HG03039 (cell line): ENCODE measurements at regions not wholly inside any gene's neighbourhood (a gene's known extent, or its start where the extent isn't known, plus 50 kb on each side); places are given as distances from the start of the nearest gene placed in this dataset.

Experiments
- ATAC-seq: cut with Tn5 transposase; IDR thresholded peaks from one replicate; pipeline ENCODE4 v1.9.1; 2021; ENCODE audit warnings: mild to moderate bottlenecking, moderate library complexity; ENCODE audit not compliant: unreplicated experiment

GRCh38 chr16:64829678-64830077 lies 292.2 kb downstream of the CDH11 start:
- no peak for ATAC-seq

- no peak for ATAC-seq
These were observed 295.5 kb downstream of the CDH11 start for GRCh38 chr16:64826374-64826773.

- no peak for ATAC-seq
These were observed 298.3 kb downstream of the CDH11 start for GRCh38 chr16:64823481-64824075.

GRCh38 chr16:64809876-64810629 lies 311.8 kb downstream of the CDH11 start:
- no peak for ATAC-seq

DNA sequence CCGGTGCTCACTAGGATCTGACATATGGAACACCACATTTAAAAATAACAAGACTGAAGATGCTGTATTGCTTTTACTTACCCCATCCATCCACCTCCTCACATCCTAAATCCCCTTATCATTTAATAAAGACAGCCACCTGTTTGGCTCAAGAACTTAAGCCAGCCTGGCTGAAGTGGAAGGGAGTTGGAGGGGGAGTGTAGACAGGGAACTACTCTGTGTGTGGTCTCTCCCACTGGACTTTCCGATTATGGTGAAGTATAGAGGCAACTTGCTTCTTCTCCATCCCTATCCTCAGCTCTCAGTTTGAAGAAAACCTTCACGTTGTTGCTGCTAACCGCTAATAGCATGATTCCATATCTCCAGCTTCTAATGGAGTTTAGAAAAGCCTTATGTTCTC lies 313.4 kb downstream of the CDH11 start:
- ATAC-seq: no peak

GRCh38 chr16:64791756-64792155 lies 330.1 kb downstream of the CDH11 start:
- no peak for ATAC-seq

DNA sequence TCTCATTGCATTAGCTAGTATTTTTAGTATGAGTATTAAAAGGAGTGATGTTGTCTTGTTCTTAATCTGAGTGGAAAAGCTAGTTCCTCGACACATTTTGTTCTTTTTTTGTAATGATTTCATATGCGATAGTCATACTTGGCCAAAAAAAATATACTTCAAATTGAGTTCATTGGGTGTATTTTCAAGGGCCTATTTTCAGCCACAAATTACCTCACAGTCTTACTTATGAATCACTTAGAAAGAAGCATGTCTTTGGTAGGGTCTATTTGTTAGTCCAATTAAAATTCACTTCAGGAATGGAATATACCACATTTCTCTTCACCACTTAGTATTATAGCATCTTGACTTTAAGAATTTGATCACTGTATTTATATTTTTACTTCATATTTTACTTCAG lies 337.2 kb downstream of the CDH11 start:
- no peak for ATAC-seq

- no peak for ATAC-seq
These were observed 339.4 kb downstream of the CDH11 start for GRCh38 chr16:64782484-64782883.

GRCh38 chr16:64780445-64780844 lies 341.4 kb downstream of the CDH11 start:
- no peak for ATAC-seq

GRCh38 chr16:64778777-64779176 lies 343.1 kb downstream of the CDH11 start:
- ATAC-seq: no peak

DNA sequence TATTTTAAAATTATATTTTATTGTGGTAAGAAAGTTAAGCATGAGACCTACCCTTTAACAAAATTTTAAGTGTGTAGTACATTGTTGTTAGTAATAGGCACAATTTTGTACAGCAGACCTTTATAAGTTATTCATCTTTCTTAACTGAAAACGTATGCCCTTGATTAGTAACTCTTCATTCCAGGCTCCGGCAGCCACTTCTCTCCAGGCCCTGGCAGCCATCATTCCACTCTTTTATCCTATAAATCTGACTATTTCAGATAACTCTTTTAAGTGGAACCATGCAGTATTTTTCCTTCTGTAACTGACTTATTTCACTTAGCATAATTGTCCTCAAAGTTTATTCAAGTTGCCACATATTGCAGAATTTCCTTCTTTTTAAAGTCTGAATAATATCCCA lies 348.2 kb downstream of the CDH11 start:
- no peak for ATAC-seq

DNA sequence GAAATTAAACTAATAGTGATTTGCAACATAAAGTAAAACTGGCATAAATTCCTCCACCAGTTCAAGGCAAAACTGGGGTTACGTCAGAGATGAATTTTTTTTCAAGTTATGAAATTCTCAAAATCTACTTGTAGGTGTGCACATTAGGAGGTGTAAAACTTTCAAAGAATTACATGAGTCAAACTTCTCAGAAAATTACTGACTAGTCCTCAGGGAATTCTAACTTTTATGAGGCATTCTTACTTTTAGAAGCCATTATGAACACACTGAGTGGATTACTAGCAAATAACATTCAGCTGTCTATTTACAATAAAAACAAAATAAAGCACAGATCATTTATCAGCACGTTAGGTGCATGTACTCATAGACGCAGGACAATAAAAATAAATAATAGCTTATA lies 348.7 kb downstream of the CDH11 start:
- ATAC-seq: no peak

DNA sequence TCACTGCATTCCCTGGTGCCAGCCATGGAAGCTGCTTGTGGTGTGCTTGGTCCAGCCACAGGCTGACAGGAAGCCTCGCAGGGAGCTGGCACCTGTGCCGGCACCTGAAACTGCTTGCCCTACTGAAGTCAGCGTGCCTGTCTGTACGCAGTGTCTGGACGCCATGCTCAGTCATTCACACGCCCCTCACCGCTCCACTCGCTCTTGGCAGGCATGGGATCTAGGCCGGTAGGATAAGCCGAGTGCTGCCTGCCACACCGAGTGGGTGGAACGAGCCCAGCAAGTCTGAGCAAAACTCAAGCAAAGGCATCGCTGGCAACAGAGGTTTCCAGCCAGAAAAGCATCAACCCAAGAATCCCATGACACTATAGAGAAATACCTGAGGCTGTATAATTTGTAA lies 350.6 kb downstream of the CDH11 start:
- ATAC-seq: no peak

GRCh38 chr16:64762211-64762610 lies 359.7 kb downstream of the CDH11 start:
- no peak for ATAC-seq

GRCh38 chr16:64754279-64754678 lies 367.6 kb downstream of the CDH11 start:
- ATAC-seq: no peak

GRCh38 chr16:64751906-64752305 lies 370.0 kb downstream of the CDH11 start:
- no peak for ATAC-seq

DNA sequence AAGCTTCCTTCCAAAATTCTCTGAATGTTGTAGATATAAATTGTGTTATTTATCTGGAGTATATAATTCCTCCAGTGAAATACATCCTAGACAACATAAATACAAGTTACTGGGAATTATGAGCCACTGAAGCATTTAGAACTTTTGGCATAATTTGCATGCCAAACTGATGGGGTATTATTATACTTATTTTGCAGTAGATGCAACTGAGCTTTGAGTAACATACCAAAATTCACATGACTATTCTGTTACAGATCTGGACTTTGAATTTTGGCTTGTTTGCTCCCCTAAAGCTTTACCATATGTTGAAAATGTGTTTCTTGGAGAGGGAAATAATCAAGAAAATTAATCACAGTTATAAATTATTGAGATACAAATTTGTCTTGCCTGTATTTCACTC lies 372.5 kb downstream of the CDH11 start:
- ATAC-seq: no peak

DNA sequence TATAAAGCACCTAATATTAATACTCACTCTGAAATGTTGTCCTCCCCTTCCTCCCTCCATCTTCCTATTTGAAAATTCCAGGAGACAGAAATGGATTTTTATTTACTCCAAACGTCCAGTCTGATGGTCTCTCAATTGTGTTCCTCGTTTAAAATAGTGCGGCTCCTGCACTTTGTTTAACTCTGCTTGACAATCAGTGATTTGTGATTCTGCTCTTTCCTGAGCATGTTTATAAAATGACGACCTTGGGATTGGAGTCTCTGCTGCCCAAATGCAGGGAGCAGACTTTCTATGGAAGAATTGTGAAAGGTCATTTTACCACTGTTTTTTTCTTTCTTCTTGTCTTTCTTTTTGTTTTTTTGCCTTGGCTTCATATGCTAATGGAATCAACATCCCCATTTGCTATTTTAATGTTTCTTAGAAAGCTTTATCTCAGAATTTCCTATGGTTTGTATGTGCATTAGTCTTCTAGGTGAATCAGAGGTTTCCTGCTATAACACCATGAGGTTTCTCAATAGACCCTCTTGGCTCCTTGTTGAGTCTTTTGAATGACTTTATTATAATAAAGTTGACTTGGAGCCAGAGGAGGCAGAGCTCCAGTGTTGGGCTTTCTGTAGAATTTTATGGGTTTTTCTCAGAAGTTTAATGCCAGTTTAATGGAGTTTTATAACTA lies 376.5 kb downstream of the CDH11 start:
- ATAC-seq: no peak

GRCh38 chr16:64742455-64743223 lies 379.2 kb downstream of the CDH11 start:
- no peak for ATAC-seq

- ATAC-seq: no peak
These were observed 381.6 kb downstream of the CDH11 start for GRCh38 chr16:64740261-64740660.

DNA sequence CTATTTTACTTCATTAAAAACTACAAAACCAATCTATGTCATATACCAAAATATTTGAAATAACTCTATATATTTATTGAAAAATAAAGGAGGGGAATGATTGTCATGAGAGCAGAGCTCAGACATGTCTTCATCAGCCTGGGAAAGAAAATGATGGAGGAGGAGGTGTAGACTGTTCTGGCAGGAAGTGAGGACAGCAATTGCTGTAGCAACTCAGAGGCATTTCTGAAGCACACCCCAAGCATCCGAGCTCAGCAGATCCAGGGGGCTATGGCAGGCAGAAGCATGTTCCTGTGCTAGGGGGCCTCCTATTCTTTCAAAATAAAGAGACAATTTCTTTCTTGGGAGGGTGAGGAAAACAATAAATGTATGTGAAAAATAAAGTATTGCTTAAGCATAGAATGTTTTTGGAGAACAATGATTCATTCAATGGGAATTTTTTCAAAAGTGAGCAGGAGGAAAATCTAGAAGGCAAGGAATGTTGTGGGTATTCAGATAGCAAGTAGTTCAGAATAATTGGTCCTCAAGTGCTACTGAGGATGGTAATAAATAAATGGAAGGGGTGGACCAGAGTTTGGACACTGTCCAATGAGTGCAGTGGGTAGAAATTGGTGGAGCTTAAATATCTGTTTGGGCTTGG lies 383.4 kb downstream of the CDH11 start:
- ATAC-seq: no peak
